HCT116 (cell line): ENCODE measurements at regions not wholly inside any gene's neighbourhood (a gene's known extent, or its start where the extent isn't known, plus 50 kb on each side); places are given as distances from the start of the nearest gene placed in this dataset.

ENCODE experiments used
- ATAC-seq: fragments of 200-7000 bp; cut with Tn5 transposase; 2 replicates; pipeline ENCODE4 v1.9.1; 2020; ENCODE audit warnings: mild to moderate bottlenecking, moderate library complexity
- BruUV-seq: library from RNA; stranded (reverse); fragments of 400-500 nt; replicated peaks from 2 replicates; lab custom pipeline; 2021; lab: Mats Ljungman, UMichigan
- CTCF ChIA-PET: fragments of 300-600 bp; sonication (Branson Sonifier 250); formaldehyde crosslinking; loops from one replicate; lab custom pipeline; 2021; ENCODE audit warnings: antibody characterized with exemption; lab: Charles Lee
- POLR2A ChIA-PET: fragments of 300-600, 350-600 bp; sonication (Branson Sonifier 250); formaldehyde crosslinking; loops from one replicate; lab custom pipeline; 2021; ENCODE audit warnings: antibody characterized with exemption; lab: Charles Lee
- RAD21 ChIA-PET, 2 experiments: fragments of 300-600 bp; sonication (Branson Sonifier 250); formaldehyde crosslinking; loops; one replicate each; lab custom pipeline; 2023; ENCODE audit warnings: low total read pairs in 2 of 2; ENCODE audit not compliant: uncharacterized antibody in 2 of 2, unreplicated experiment in 2 of 2, low non-redundant PET in 1 of 2; lab: Charles Lee
- DNase-seq: peaks from one replicate; pipeline ENCODE4 v3.0.0-alpha.2; 2010; ENCODE audit warnings: low read depth, low spot score
- H2AFZ ChIP-seq: fragments of 200-600 bp; shearing (Covaris generic), sonication (generic); 2 replicates; pipeline ENCODE4 v1.6.1; 2017; ENCODE audit warnings: low read depth, mixed run types, mixed read lengths, antibody characterized with exemption, low read length; ENCODE audit not compliant: poor library complexity, severe bottlenecking
- H3K27ac ChIP-seq: 2 replicates; pipeline ENCODE4 v1.5.1; 2012; ENCODE audit warnings: low read depth, low read length
- H3K27me3 ChIP-seq: fragments of 200-600 bp; sonication (generic); 2 replicates; pipeline ENCODE4 v1.6.1; 2016; ENCODE audit warnings: mixed run types, low read length, mixed read lengths; ENCODE audit not compliant: insufficient read depth
- H3K36me3 ChIP-seq, 2 experiments: fragments of 200-500 bp in 1 of 2; fragments of 200-600 bp in 1 of 2; sonication (Bioruptor generic) in 1 of 2; sonication (generic) in 1 of 2; 2 replicates each; pipeline versions ENCODE4 v1.5.1 to v1.6.1; 2014 to 2016; ENCODE audit warnings: low read length in 2 of 2, inconsistent platforms in 1 of 2, mixed read lengths in 1 of 2, mixed run types in 1 of 2; ENCODE audit not compliant: insufficient read depth in 2 of 2, control insufficient read depth in 1 of 2
- H3K4me1 ChIP-seq, 2 experiments: fragments of 200-600 bp in 1 of 2; sonication (generic) in 1 of 2; 2 replicates each; pipeline versions ENCODE4 v1.5.1 to v1.6.1; 2012 to 2017; ENCODE audit warnings: low read length in 2 of 2, inconsistent platforms in 1 of 2, mild to moderate bottlenecking in 1 of 2, mixed read lengths in 1 of 2, mixed run types in 1 of 2, moderate library complexity in 1 of 2; ENCODE audit not compliant: insufficient read depth in 2 of 2, control insufficient read depth in 1 of 2
- H3K4me2 ChIP-seq: fragments of 200-600 bp; sonication (generic); 2 replicates; pipeline ENCODE4 v1.6.1; 2017; ENCODE audit warnings: mixed run types, low read length, mixed read lengths
- H3K4me3 ChIP-seq, 2 experiments: fragments of 200-600 bp in 1 of 2; sonication (generic) in 1 of 2; replicated peaks in 1 of 2; 2 replicates each; pipeline ENCODE4 v1.5.1; 2011 to 2016; ENCODE audit warnings: low read length in 2 of 2, control low read depth in 1 of 2, low read depth in 1 of 2, mild to moderate bottlenecking in 1 of 2, mixed read lengths in 1 of 2, mixed run types in 1 of 2
- H3K79me2 ChIP-seq: fragments of 200-600 bp; sonication (generic); 2 replicates; pipeline ENCODE4 v1.6.1; 2017; ENCODE audit warnings: mild to moderate bottlenecking, mixed run types, low read length, moderate library complexity, mixed read lengths; ENCODE audit not compliant: insufficient read depth
- H3K9ac ChIP-seq: fragments of 200-600 bp; sonication (generic); 2 replicates; pipeline ENCODE4 v1.6.1; 2016; ENCODE audit warnings: low read length, mixed read lengths
- H3K9me2 ChIP-seq: fragments of 200-600 bp; sonication (generic), shearing (Covaris generic); 2 replicates; pipeline ENCODE4 v1.6.1; 2017; ENCODE audit warnings: mixed run types, mild to moderate bottlenecking, moderate library complexity; ENCODE audit not compliant: insufficient read depth
- H3K9me3 ChIP-seq, 2 experiments: fragments of 200-500 bp in 1 of 2; fragments of 200-600 bp in 1 of 2; sonication (Bioruptor generic) in 1 of 2; sonication (generic) in 1 of 2; 2 replicates each; pipeline ENCODE4 v1.6.1; 2014 to 2017; ENCODE audit warnings: low read length in 2 of 2, mixed read lengths in 2 of 2, inconsistent platforms in 1 of 2, low read depth in 1 of 2, mild to moderate bottlenecking in 1 of 2, mixed run types in 1 of 2, moderate library complexity in 1 of 2; ENCODE audit not compliant: control insufficient read depth in 1 of 2, insufficient read depth in 1 of 2
- H4K20me1 ChIP-seq: fragments of 200-600 bp; sonication (generic), shearing (Covaris generic); 2 replicates; pipeline ENCODE4 v1.6.1; 2017; ENCODE audit warnings: mixed run types, mild to moderate bottlenecking, moderate library complexity; ENCODE audit not compliant: insufficient read depth
- ELF1 ChIP-seq: IDR thresholded peaks from 2 replicates; pipeline ENCODE4 v1.6.1; 2012; ENCODE audit warnings: low read depth, borderline replicate concordance
- JUND ChIP-seq: IDR thresholded peaks from 2 replicates; pipeline ENCODE4 v1.6.1; 2012
- SIN3A ChIP-seq: IDR thresholded peaks from 2 replicates; pipeline ENCODE4 v1.6.1; 2012; ENCODE audit warnings: low read depth
- intact Hi-C: fragments of 100-400 bp; cut with micrococcal nuclease; formaldehyde crosslinking; loops from 2 replicates; pipeline ENCODE4 v1.10.0; 2022
- TF ChIP-seq, protein P1 (sequence below), 3 experiments: fragments of 200-600 bp in 1 of 3; sonication (generic) in 1 of 3; IDR thresholded peaks in 2 of 3; conservative IDR thresholded peaks in 1 of 3; 2 replicates each; pipeline ENCODE4 v1.5.1; 2012 to 2017; ENCODE audit warnings: low read depth in 2 of 3, low read length in 2 of 3, antibody characterized with exemption in 1 of 3, borderline replicate concordance in 1 of 3, control low read depth in 1 of 3, mild to moderate bottlenecking in 1 of 3, mixed read lengths in 1 of 3, mixed run types in 1 of 3, moderate library complexity in 1 of 3; ENCODE audit not compliant: insufficient read depth in 1 of 3
- TF ChIP-seq, protein P2 (sequence below): IDR thresholded peaks from 2 replicates; pipeline ENCODE4 v1.6.1; 2012

DNA sequence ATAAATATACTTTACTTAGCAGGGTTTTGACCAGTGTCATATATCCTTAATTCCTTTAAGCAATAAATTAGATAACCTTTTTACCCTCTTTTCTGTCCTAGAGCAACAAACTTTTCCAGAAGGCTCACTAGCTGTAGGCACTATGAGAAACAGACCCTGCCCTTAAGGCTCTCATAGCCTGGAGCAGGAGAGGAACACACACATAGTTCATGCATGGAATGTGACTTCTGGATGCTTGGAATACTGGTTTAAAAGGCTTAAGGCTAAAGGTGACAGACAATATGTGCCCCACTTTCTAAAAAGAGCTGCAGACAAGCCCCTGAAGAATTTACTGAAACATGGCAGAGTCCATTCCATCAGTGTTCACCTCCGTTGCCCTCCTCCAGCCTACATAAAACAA lies 237.2 kb downstream of the TTC8 start (continued):
- TF ChIP-seq, protein P1, sequence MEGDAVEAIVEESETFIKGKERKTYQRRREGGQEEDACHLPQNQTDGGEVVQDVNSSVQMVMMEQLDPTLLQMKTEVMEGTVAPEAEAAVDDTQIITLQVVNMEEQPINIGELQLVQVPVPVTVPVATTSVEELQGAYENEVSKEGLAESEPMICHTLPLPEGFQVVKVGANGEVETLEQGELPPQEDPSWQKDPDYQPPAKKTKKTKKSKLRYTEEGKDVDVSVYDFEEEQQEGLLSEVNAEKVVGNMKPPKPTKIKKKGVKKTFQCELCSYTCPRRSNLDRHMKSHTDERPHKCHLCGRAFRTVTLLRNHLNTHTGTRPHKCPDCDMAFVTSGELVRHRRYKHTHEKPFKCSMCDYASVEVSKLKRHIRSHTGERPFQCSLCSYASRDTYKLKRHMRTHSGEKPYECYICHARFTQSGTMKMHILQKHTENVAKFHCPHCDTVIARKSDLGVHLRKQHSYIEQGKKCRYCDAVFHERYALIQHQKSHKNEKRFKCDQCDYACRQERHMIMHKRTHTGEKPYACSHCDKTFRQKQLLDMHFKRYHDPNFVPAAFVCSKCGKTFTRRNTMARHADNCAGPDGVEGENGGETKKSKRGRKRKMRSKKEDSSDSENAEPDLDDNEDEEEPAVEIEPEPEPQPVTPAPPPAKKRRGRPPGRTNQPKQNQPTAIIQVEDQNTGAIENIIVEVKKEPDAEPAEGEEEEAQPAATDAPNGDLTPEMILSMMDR (IDR thresholded peaks at IDR 0.05 in 2 of 3, conservative IDR thresholded peaks at IDR 0.05 in 1 of 3; ENCODE audit: borderline replicate concordance in 1 of 3, insufficient read depth in 1 of 3, low read depth in 2 of 3, low read length in 2 of 3), result no peak
- TF ChIP-seq, protein P2, sequence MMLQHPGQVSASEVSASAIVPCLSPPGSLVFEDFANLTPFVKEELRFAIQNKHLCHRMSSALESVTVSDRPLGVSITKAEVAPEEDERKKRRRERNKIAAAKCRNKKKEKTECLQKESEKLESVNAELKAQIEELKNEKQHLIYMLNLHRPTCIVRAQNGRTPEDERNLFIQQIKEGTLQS, result no peak
- TF ChIP-seq JUND (no peak), ELF1 (no peak), SIN3A (no peak)
- TF ChIP-seq, all 23 proteins: peak for 0

DNA sequence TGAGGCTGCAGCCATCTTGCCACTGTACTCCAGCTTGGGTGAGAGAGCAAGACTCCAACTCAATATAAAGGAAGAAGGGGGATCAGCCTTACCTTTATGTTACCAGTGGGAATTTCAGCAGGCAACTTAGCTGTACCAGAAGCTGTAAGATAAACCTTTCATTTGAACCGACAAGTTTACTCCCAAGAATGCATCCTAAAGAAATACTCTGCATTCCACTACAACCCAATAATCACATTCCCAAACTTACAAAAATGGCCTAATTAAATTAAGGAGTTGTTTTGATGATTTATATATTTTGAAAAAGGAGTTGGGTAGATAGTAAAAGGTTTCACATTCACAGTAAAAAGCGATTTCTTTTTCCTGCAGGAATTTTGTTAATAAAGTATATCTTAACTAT lies 241.4 kb downstream of the TTC8 start:
- no peak for DNase-seq
- Histone ChIP-seq H3K27ac (no peak overlapping the region), H3K27me3 (no peaks in the 10 kb centered on the region), H3K9me2 (no peaks in the 10 kb centered on the region), H3K9me3 (no peaks in the 10 kb centered on the region), H3K79me2 (no peaks in the 10 kb centered on the region), H3K36me3 (no peaks in the 10 kb centered on the region), H3K4me1 (no peaks in the 10 kb centered on the region), H3K9ac (no peak overlapping the region), H4K20me1 (no peaks in the 10 kb centered on the region), H3K4me2 (no peak overlapping the region), H3K4me3 (no peak overlapping the region), H2AFZ (no peak overlapping the region)
- TF ChIP-seq SIN3A, result no peak
- RAD21 ChIA-PET, result no interaction called here
- POLR2A ChIA-PET, result no interaction called here
- no TSS peak for BruUV-seq
- intact Hi-C loops, result no loop called here
- CTCF ChIA-PET, result no interaction called here
- ATAC-seq, result no peak
